HepG2 (cell line): ENCODE measurements at regions not wholly inside any gene's neighbourhood (a gene's known extent, or its start where the extent isn't known, plus 50 kb on each side); places are given as distances from the start of the nearest gene placed in this dataset.
A peak's percentile ranks its signal among the peaks of the same experiment; 100 is the strongest.

Experiments used
- ATAC-seq: fragments of 200-7000 bp; cut with Tn5 transposase; 3 replicates; pipeline ENCODE4 v1.9.1; 2020; ENCODE audit warnings: mild to moderate bottlenecking, moderate library complexity
- BruUV-seq: library from RNA; stranded (reverse); fragments of 400-500 nt; replicated peaks from 2 replicates; lab custom pipeline; 2021; lab: Mats Ljungman, UMichigan
- CTCF ChIA-PET: fragments of 300-600 bp; formaldehyde crosslinking; extraction: SDS; loops from one replicate; lab custom pipeline; 2021; ENCODE audit warnings: low total read pairs, inconsistent platforms, low intra/inter-chr PET ratio; lab: Yijun Ruan, JAX
- POLR2A ChIA-PET: fragments of 350-600 bp; sonication (Branson Sonifier 250); formaldehyde crosslinking; loops from one replicate; lab custom pipeline; 2020; ENCODE audit warnings: antibody characterized with exemption, inconsistent platforms; lab: Yijun Ruan, JAX
- DNase-seq: peaks from one replicate; pipeline ENCODE4 v3.0.0-alpha.2; 2015; ENCODE audit warnings: low spot score
- FAIRE-seq: peaks from 3 replicates; lab custom pipeline; 2011; peaks lifted over from hg19 to GRCh38; lab: Jason Lieb, UNC
- H2AFZ ChIP-seq: one replicate; pipeline ENCODE4 v1.6.1; 2011; ENCODE audit warnings: low read length, inconsistent platforms
- H3K27ac ChIP-seq: fragments of 300-600 bp; 3 replicates; pipeline ENCODE4 v1.8.0; 2011; ENCODE audit warnings: mixed run types, mild to moderate bottlenecking, mixed read lengths, low read length, inconsistent platforms; ENCODE audit not compliant: insufficient read depth; ENCODE audit errors: extremely low read length
- H3K27me3 ChIP-seq, 2 experiments: fragments of 200-600 bp in 1 of 2; 2 replicates in 1 of 2; 3 replicates in 1 of 2; pipeline versions ENCODE4 v1.6.0 to v1.8.0; 2011; ENCODE audit warnings: low read length in 2 of 2, mild to moderate bottlenecking in 2 of 2, moderate library complexity in 2 of 2, inconsistent platforms in 1 of 2; ENCODE audit not compliant: insufficient read depth in 2 of 2, control insufficient read depth in 1 of 2
- H3K36me3 ChIP-seq, 2 experiments: fragments of 200-600 bp in 1 of 2; replicated peaks in 1 of 2; 2 replicates in 1 of 2; 3 replicates in 1 of 2; pipeline versions ENCODE4 v1.5.1 to v1.8.0; 2011; ENCODE audit warnings: low read length in 2 of 2, inconsistent platforms in 1 of 2; ENCODE audit not compliant: insufficient read depth in 2 of 2, control insufficient read depth in 1 of 2
- H3K4me1 ChIP-seq: 2 replicates; pipeline ENCODE4 v1.5.1; 2012; ENCODE audit warnings: low read length, inconsistent platforms; ENCODE audit not compliant: insufficient read depth
- H3K4me2 ChIP-seq: 2 replicates; pipeline ENCODE4 v1.6.0; 2011; ENCODE audit warnings: low read depth, low read length, inconsistent platforms
- H3K4me3 ChIP-seq, 3 experiments: fragments of 200-600 bp in 1 of 3; sonication (generic), shearing (Covaris generic) in 1 of 3; replicated peaks in 1 of 3; 2 replicates each; pipeline ENCODE4 v1.5.1; 2011 to 2016; ENCODE audit warnings: low read length in 3 of 3, inconsistent platforms in 2 of 3, low read depth in 2 of 3, mild to moderate bottlenecking in 2 of 3, control low read depth in 1 of 3, mixed read lengths in 1 of 3; ENCODE audit not compliant: insufficient read depth in 1 of 3
- H3K79me2 ChIP-seq: one replicate; pipeline ENCODE4 v1.6.1; 2011; ENCODE audit warnings: low read length, inconsistent platforms; ENCODE audit not compliant: insufficient read depth
- H3K9ac ChIP-seq: 2 replicates; pipeline ENCODE4 v1.6.0; 2011; ENCODE audit warnings: mild to moderate bottlenecking, low read depth, low read length, inconsistent platforms; ENCODE audit not compliant: insufficient read depth
- H3K9me3 ChIP-seq: 2 replicates; pipeline ENCODE4 v1.5.1; 2012; ENCODE audit warnings: mild to moderate bottlenecking, low read length
- H4K20me1 ChIP-seq: 2 replicates; pipeline ENCODE4 v1.6.0; 2011; ENCODE audit warnings: inconsistent platforms, mild to moderate bottlenecking, low read length, moderate library complexity; ENCODE audit not compliant: insufficient read depth
- CEBPB ChIP-seq: IDR thresholded peaks from 2 replicates; pipeline ENCODE4 v1.6.1; 2011; ENCODE audit warnings: low read depth, low read length, improper control_type of control experiment, borderline replicate concordance
- MATR3 ChIP-seq: sonication (generic); formaldehyde crosslinking; IDR thresholded peaks from 2 replicates; pipeline ENCODE4 v1.4.0; 2020; ENCODE audit warnings: missing genetic modification reagents
- RFX5 ChIP-seq: IDR thresholded peaks from 2 replicates; pipeline ENCODE4 v1.6.1; 2011; ENCODE audit warnings: low read depth, low read length, improper control_type of control experiment
- ZBTB33 ChIP-seq: sonication (generic); formaldehyde crosslinking; IDR thresholded peaks from 2 replicates; pipeline ENCODE4 v1.4.0; 2020; ENCODE audit warnings: missing genetic modification reagents
- ZNF543 ChIP-seq: sonication (generic); formaldehyde crosslinking; IDR thresholded peaks from 2 replicates; pipeline ENCODE4 v1.4.0; 2020; ENCODE audit warnings: mild to moderate bottlenecking, missing genetic modification reagents
- ZNF558 ChIP-seq: sonication (generic); formaldehyde crosslinking; IDR thresholded peaks from 2 replicates; pipeline ENCODE4 v1.9.0; 2022; ENCODE audit warnings: mild to moderate bottlenecking, missing genetic modification reagents, borderline replicate concordance
- ZNF598 ChIP-seq: sonication (generic); formaldehyde crosslinking; IDR thresholded peaks from 2 replicates; pipeline ENCODE4 v1.5.1; 2020; ENCODE audit warnings: mild to moderate bottlenecking, missing genetic modification reagents, borderline replicate concordance
- ZNF639 ChIP-seq: conservative IDR thresholded peaks from 2 replicates; pipeline ENCODE4 v1.6.1; 2018; ENCODE audit warnings: missing genetic modification reagents
- ZNF713 ChIP-seq: sonication (generic); formaldehyde crosslinking; IDR thresholded peaks from 2 replicates; pipeline ENCODE4 v1.4.0; 2020; ENCODE audit warnings: mild to moderate bottlenecking, missing genetic modification reagents
- ZNF781 ChIP-seq: sonication (generic); formaldehyde crosslinking; IDR thresholded peaks from 2 replicates; pipeline ENCODE4 v1.5.1; 2020; ENCODE audit warnings: borderline replicate concordance, mild to moderate bottlenecking, missing genetic modification reagents; ENCODE audit errors: not compliant biosample characterization
- WGBS: methylation state at CpG from one replicate; pipeline ENCODE4 v1.1.6; 2017; ENCODE audit warnings: low lambda C conversion rate; 5-methylcytosine and 5-hydroxymethylcytosine counted together
- in situ Hi-C: cut with HindIII; loops from 2 replicates; pipeline ENCODE4 v1.10.0; 2017; ENCODE audit warnings: low pct_unique_long_range_greater_than_20kb; ENCODE audit not compliant: extremely low pct_ligation_motif_present
- intact Hi-C: fragments of 100-400 bp; cut with micrococcal nuclease; formaldehyde crosslinking; loops from one replicate; pipeline ENCODE4 v1.10.0; 2022; ENCODE audit not compliant: unreplicated experiment

GRCh38 chr2:171237751-171238505 lies 77.2 kb upstream of the TLK1 start:
- TF ChIP-seq ZNF558 (CRISPR knock-in tag): no peak
- TF ChIP-seq CEBPB: peak; percentile 18; the same call in 1 of the 2 replicates
- TF ChIP-seq, all 625 proteins: peak for 1
- Histone ChIP-seq H2AFZ (no peak overlapping the region), H4K20me1 (no peaks in the 10 kb centered on the region), H3K9ac (no peak overlapping the region), H3K27ac (no peak overlapping the region), H3K79me2 (no peaks in the 10 kb centered on the region), H3K36me3 (no peaks in the 10 kb centered on the region), H3K4me2 (no peak overlapping the region), H3K4me3 (no peak overlapping the region), H3K9me3 (no peaks in the 10 kb centered on the region), H3K4me1 (no peaks in the 10 kb centered on the region), H3K27me3 (no peaks in the 10 kb centered on the region; a peak in 1 of 5 replicates)
- CTCF ChIA-PET: no interaction called here
- no TSS peak for BruUV-seq
- ATAC-seq (no peak), DNase-seq (no peak), FAIRE-seq (no peak)
- POLR2A ChIA-PET: no interaction called here
- in situ Hi-C loops: no loop called here
- intact Hi-C loops: no loop called here
- 36% methylated on average over 5 of the region's 5 CpGs for WGBS

GRCh38 chr2:171235262-171235881 lies 74.7 kb upstream of the TLK1 start:
- peaks cover 0 to 3% of the 10 kb centered on the region in 2 experiments; a peak in 1 of 5 replicates for H3K27me3 ChIP-seq
- 65% methylated on average over 8 of the region's 8 CpGs for WGBS
- CTCF ChIA-PET: no interaction called here
- no peaks in the 10 kb centered on the region for H3K36me3 ChIP-seq
- no TSS peak for BruUV-seq
- H3K4me3 ChIP-seq: no peak overlapping the region
- H3K4me1 ChIP-seq: no peaks in the 10 kb centered on the region
- H3K79me2 ChIP-seq: no peaks in the 10 kb centered on the region
- DNase-seq: no peak
- in situ Hi-C loops: no loop called here
- no peak for FAIRE-seq
- no peak overlapping the region for H3K4me2 ChIP-seq
- no peak overlapping the region for H2AFZ ChIP-seq
- no peak overlapping the region for H3K27ac ChIP-seq
- no peak for TF ChIP-seq ZNF543
- TF ChIP-seq ZNF713 (CRISPR knock-in tag): no peak
- TF ChIP-seq ZNF781 (CRISPR knock-in tag): no peak
- TF ChIP-seq MATR3 (CRISPR knock-in tag): no peak
- no peak for TF ChIP-seq ZBTB33 (CRISPR knock-in tag)
- TF ChIP-seq ZNF598 (CRISPR knock-in tag): no peak
- no peak for TF ChIP-seq RFX5
- no peak for TF ChIP-seq ZNF639 (CRISPR knock-in tag)
- TF ChIP-seq, all 625 proteins: peak for 0
- POLR2A ChIA-PET: no interaction called here
- Histone ChIP-seq H3K9ac (no peak overlapping the region), H3K9me3 (no peaks in the 10 kb centered on the region), H4K20me1 (no peaks in the 10 kb centered on the region)
- ATAC-seq: no peak; the same call in 2 of the 3 replicates
- intact Hi-C loops: no loop called here
